ENCODE measurements at regions not wholly inside any gene's neighbourhood (a gene's known extent, or its start where the extent isn't known, plus 50 kb on each side); places are given as distances from the start of the nearest gene placed in this dataset.

DNA sequence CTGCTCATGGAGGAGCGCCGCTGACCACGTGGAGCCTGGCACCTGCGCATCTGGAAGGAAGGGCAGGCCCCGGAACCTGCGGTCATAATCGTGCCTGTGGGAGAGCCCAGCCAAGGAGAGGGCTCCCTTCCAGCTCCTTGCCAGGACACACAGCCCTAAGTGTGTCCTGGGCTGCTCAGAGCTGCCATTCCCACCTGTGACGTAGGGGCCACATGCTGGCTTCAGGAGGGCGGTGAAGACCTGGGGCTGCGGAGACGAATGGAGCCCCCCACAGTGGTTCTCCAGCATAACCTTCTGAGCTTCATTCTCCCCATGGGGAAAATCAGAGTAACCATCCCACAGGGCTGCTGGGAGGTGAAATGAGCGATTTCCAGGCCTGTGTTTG is 127.6 kb upstream of the CHST15 start:
- TF ChIP-seq, protein P1, sequence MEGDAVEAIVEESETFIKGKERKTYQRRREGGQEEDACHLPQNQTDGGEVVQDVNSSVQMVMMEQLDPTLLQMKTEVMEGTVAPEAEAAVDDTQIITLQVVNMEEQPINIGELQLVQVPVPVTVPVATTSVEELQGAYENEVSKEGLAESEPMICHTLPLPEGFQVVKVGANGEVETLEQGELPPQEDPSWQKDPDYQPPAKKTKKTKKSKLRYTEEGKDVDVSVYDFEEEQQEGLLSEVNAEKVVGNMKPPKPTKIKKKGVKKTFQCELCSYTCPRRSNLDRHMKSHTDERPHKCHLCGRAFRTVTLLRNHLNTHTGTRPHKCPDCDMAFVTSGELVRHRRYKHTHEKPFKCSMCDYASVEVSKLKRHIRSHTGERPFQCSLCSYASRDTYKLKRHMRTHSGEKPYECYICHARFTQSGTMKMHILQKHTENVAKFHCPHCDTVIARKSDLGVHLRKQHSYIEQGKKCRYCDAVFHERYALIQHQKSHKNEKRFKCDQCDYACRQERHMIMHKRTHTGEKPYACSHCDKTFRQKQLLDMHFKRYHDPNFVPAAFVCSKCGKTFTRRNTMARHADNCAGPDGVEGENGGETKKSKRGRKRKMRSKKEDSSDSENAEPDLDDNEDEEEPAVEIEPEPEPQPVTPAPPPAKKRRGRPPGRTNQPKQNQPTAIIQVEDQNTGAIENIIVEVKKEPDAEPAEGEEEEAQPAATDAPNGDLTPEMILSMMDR (IDR thresholded peaks at IDR 0.05; ENCODE audit: low read depth, low read length, poor library complexity, severe bottlenecking) = no peak
- no peak for TF ChIP-seq EZH2phosphoT487 (IDR thresholded peaks at IDR 0.05; ENCODE audit: borderline replicate concordance, low read length)
- H3K4me2 ChIP-seq (ENCODE audit: low read length) = peak overlapping the region; percentile 80; the same call in 1 of the 2 replicates

DNA sequence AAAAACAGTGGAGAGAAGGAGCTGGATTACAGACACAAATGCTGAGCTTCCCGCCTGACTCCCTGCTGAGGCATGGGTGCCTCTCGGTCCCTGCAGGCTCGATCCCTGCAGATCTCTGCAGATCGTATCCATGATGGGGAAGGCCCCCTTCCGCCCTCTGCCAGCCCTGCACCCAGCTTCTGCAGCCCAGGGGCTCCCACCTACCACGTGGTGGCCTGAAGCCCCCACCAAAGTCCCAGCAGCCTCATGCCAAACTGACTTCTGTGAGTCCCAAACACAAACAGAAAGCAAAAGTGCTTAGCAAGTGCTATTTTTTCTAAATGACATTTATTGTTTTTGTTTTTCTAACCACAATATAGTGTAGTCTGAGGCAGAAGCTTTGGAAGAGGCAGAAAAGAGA is 127.1 kb upstream of the CHST15 start:
- H4K20me1 ChIP-seq (ENCODE audit: control insufficient read depth, insufficient read depth, low read depth, low read length) = no peaks in the 10 kb centered on the region
- peaks cover 26% of the 10 kb centered on the region for H3K4me1 ChIP-seq (ENCODE audit: control insufficient read depth, low read length)
- no peaks in the 10 kb centered on the region for H3K79me2 ChIP-seq (ENCODE audit: control insufficient read depth, low read length)
- H3K27ac ChIP-seq (ENCODE audit: low read depth, low read length) = no peak overlapping the region
- H3K36me3 ChIP-seq (ENCODE audit: control insufficient read depth, low read length) = no peaks in the 10 kb centered on the region
- peaks cover 4% of the 10 kb centered on the region; the same call in 1 of the 2 replicates for H3K27me3 ChIP-seq (ENCODE audit: control insufficient read depth, low read length)
- TF ChIP-seq EZH2phosphoT487 (IDR thresholded peaks at IDR 0.05; ENCODE audit: borderline replicate concordance, low read length) = no peak
- TF ChIP-seq, protein P1 (IDR thresholded peaks at IDR 0.05; ENCODE audit: low read depth, low read length, poor library complexity, severe bottlenecking) = no peak
- H3K9me2 ChIP-seq (replicated peaks; ENCODE audit: control insufficient read depth, low read length) = no peaks in the 10 kb centered on the region
- H3K4me2 ChIP-seq (ENCODE audit: low read length) = no peak overlapping the region
- peaks cover under 1% of the 10 kb centered on the region; the same call in 1 of the 2 replicates for H3F3A ChIP-seq (ENCODE audit: control insufficient read depth, insufficient read depth)
- no peak overlapping the region for H3K4me3 ChIP-seq (ENCODE audit: low read length)
- no peaks in the 10 kb centered on the region for H3K9me3 ChIP-seq (ENCODE audit: control insufficient read depth, insufficient read depth, low read length)

More for the DNA sequence above, 127.6 kb upstream of the CHST15 start:
- Histone ChIP-seq H3K36me3 (ENCODE audit: control insufficient read depth, low read length) (no peaks in the 10 kb centered on the region), H3K9me2 (replicated peaks; ENCODE audit: control insufficient read depth, low read length) (no peaks in the 10 kb centered on the region), H3F3A (ENCODE audit: control insufficient read depth, insufficient read depth) (peaks cover 4% of the 10 kb centered on the region; the same call in 1 of the 2 replicates), H3K27ac (ENCODE audit: low read depth, low read length) (no peak overlapping the region), H3K9me3 (ENCODE audit: control insufficient read depth, insufficient read depth, low read length) (no peaks in the 10 kb centered on the region), H3K4me3 (ENCODE audit: low read length) (peak overlapping the region; percentile 61; the same call in 1 of the 2 replicates), H3K27me3 (ENCODE audit: control insufficient read depth, low read length) (peaks cover 4% of the 10 kb centered on the region; the same call in 1 of the 2 replicates), H4K20me1 (ENCODE audit: control insufficient read depth, insufficient read depth, low read depth, low read length) (0 out of 2 replicates have a peak, but pooled peaks cover 2% of the 10 kb centered on the region), H3K79me2 (ENCODE audit: control insufficient read depth, low read length) (no peaks in the 10 kb centered on the region), H3K4me1 (ENCODE audit: control insufficient read depth, low read length) (peaks cover 26% of the 10 kb centered on the region)

DNA sequence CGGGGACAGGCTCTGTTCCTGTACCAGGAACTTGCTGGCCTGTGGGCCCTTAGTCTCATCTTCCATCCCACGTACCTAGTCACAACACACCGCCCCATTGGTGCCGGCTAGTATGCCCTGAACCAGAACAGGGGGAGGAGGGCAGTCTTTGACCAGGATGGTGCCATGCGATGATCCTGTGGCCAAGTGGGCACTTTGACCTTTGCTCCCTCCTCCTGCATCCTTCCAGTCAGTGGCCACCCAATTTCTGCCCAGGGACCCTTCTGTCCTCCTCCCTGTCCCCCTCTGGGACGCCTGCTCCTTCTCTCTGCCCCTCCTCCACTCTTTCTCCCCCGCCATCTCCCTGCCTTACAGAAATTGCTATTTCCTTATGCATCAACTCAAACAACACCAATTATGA is 126.3 kb upstream of the CHST15 start:
- Histone ChIP-seq H3K4me3 (ENCODE audit: low read length) (no peak overlapping the region), H3K4me2 (ENCODE audit: low read length) (no peak overlapping the region), H4K20me1 (ENCODE audit: control insufficient read depth, insufficient read depth, low read depth, low read length) (no peaks in the 10 kb centered on the region), H3K9me3 (ENCODE audit: control insufficient read depth, insufficient read depth, low read length) (no peaks in the 10 kb centered on the region), H3K36me3 (ENCODE audit: control insufficient read depth, low read length) (no peaks in the 10 kb centered on the region), H3K27me3 (ENCODE audit: control insufficient read depth, low read length) (peaks cover 4% of the 10 kb centered on the region; the same call in 1 of the 2 replicates), H3K27ac (ENCODE audit: low read depth, low read length) (no peak overlapping the region), H3K9me2 (replicated peaks; ENCODE audit: control insufficient read depth, low read length) (no peaks in the 10 kb centered on the region), H3K4me1 (ENCODE audit: control insufficient read depth, low read length) (peaks cover 26% of the 10 kb centered on the region), H3F3A (ENCODE audit: control insufficient read depth, insufficient read depth) (no peaks in the 10 kb centered on the region), H3K79me2 (ENCODE audit: control insufficient read depth, low read length) (no peaks in the 10 kb centered on the region)
- no peak for TF ChIP-seq EZH2phosphoT487 (IDR thresholded peaks at IDR 0.05; ENCODE audit: borderline replicate concordance, low read length)
- TF ChIP-seq, protein P1 (IDR thresholded peaks at IDR 0.05; ENCODE audit: low read depth, low read length, poor library complexity, severe bottlenecking) = no peak
